Stomach (tissue), 4 donors: ENCODE measurements at regions not wholly inside any gene's neighbourhood (a gene's known extent, or its start where the extent isn't known, plus 50 kb on each side); places are given as distances from the start of the nearest gene placed in this dataset.

ENCODE experiments used
- CTCF ChIP-seq, 7 experiments: fragments of 450-650 bp in 4 of 7; fragments of 200-600 bp in 3 of 7; sonication (generic) in 3 of 7; IDR thresholded peaks; one replicate each; pipeline ENCODE4 v1.5.1; 2016 to 2019; ENCODE audit warnings: antibody characterized with exemption in 7 of 7, control low read depth in 2 of 7, mild to moderate bottlenecking in 1 of 7
- EP300 ChIP-seq: sonication (generic); formaldehyde crosslinking; IDR thresholded peaks from one replicate; pipeline ENCODE4 v1.6.1; 2017; ENCODE audit warnings: antibody characterized with exemption
- POLR2A ChIP-seq, 4 donors: fragments of 450-650 bp; IDR thresholded peaks; one replicate each; pipeline ENCODE4 v1.6.1; 2016; ENCODE audit warnings: antibody characterized with exemption in 4 of 4, control low read depth in 2 of 4, mild to moderate bottlenecking in 1 of 4, moderate library complexity in 1 of 4
- POLR2AphosphoS5 ChIP-seq, 3 donors: sonication (generic); formaldehyde crosslinking; IDR thresholded peaks; one replicate each; pipeline ENCODE4 v1.6.1; 2016; ENCODE audit warnings: antibody characterized with exemption in 3 of 3

- TF ChIP-seq CTCF (IDR thresholded peaks at IDR 0.05) (no peak), POLR2A (IDR thresholded peaks at IDR 0.05) (no peak), EP300 (no peak), POLR2AphosphoS5 (IDR thresholded peaks at IDR 0.05) (no peak)
Measured at GRCh38 chr12:77228376-77228775, 163.0 kb upstream of the E2F7 start.
